H1 (cell line): ENCODE measurements at regions not wholly inside any gene's neighbourhood (a gene's known extent, or its start where the extent isn't known, plus 50 kb on each side); places are given as distances from the start of the nearest gene placed in this dataset.

Experiments
- CTCF ChIA-PET: fragments of 300-600 bp; sonication (Branson Sonifier 250); formaldehyde crosslinking; loops from one replicate; lab custom pipeline; 2021; ENCODE audit not compliant: partially characterized antibody; lab: Charles Lee
- POLR2A ChIA-PET: fragments of 300-600 bp; sonication (Branson Sonifier 250); formaldehyde crosslinking; loops from one replicate; lab custom pipeline; 2021; ENCODE audit warnings: inconsistent platforms; ENCODE audit not compliant: partially characterized antibody; lab: Charles Lee
- DNase-seq, 2 experiments: peaks; one replicate each; pipeline versions ENCODE4 v3.0.0 to v3.0.0-alpha.2; 2010 to 2022; ENCODE audit warnings: low spot score in 2 of 2, low read depth in 1 of 2, mixed read lengths in 1 of 2
- FAIRE-seq: peaks from 2 replicates; lab custom pipeline; 2011; peaks lifted over from hg19 to GRCh38; lab: Jason Lieb, UNC
- H2AFZ ChIP-seq: 2 replicates; pipeline ENCODE4 v1.8.1; 2012; ENCODE audit warnings: low read length, inconsistent platforms
- H2AK5ac ChIP-seq: 2 replicates; pipeline ENCODE4 v1.6.1; 2013; ENCODE audit warnings: low read depth, low read length
- H2BK120ac ChIP-seq: replicated peaks from 2 replicates; pipeline ENCODE3; 2013; ENCODE audit warnings: low read depth, low read length, inconsistent platforms
- H2BK12ac ChIP-seq: 2 replicates; pipeline ENCODE4 v1.6.1; 2013; ENCODE audit warnings: low read depth, low read length
- H2BK15ac ChIP-seq: 2 replicates; pipeline ENCODE4 v1.6.1; 2013; ENCODE audit warnings: low read length
- H2BK20ac ChIP-seq: 2 replicates; pipeline ENCODE4 v1.6.1; 2013; ENCODE audit warnings: low read length
- H2BK5ac ChIP-seq: 2 replicates; pipeline ENCODE4 v1.6.1; 2013; ENCODE audit warnings: low read depth, low read length
- H3K14ac ChIP-seq: 2 replicates; pipeline ENCODE4 v1.6.1; 2013; ENCODE audit warnings: inconsistent platforms; ENCODE audit not compliant: insufficient read length
- H3K18ac ChIP-seq: 2 replicates; pipeline ENCODE4 v1.6.1; 2013; ENCODE audit warnings: low read length; ENCODE audit errors: extremely low read depth
- H3K23ac ChIP-seq: 2 replicates; pipeline ENCODE4 v1.6.1; 2013; ENCODE audit warnings: inconsistent platforms; ENCODE audit not compliant: insufficient read length
- H3K23me2 ChIP-seq: 2 replicates; pipeline ENCODE4 v1.6.1; 2013; ENCODE audit warnings: low read depth, low read length
- H3K27ac ChIP-seq: 2 replicates; pipeline ENCODE4 v1.6.1; 2011; ENCODE audit warnings: low read depth, low read length, inconsistent platforms
- H3K27me3 ChIP-seq, 4 experiments: replicated peaks in 1 of 4; 1 replicate in 1 of 4; 2 replicates in 3 of 4; pipeline versions ENCODE4 v1.6.1 to v1.8.1; 2011 to 2013; ENCODE audit warnings: low read length in 3 of 4, mild to moderate bottlenecking in 3 of 4, inconsistent platforms in 2 of 4, mixed read lengths in 2 of 4, moderate library complexity in 1 of 4; ENCODE audit not compliant: control insufficient read depth in 3 of 4, insufficient read depth in 3 of 4; ENCODE audit errors: extremely low read depth in 1 of 4
- H3K36me3 ChIP-seq, 4 experiments: 2 replicates each; pipeline versions ENCODE4 v1.6.1 to v1.8.1; 2011 to 2013; ENCODE audit warnings: mild to moderate bottlenecking in 4 of 4, low read length in 3 of 4, moderate library complexity in 2 of 4, control low read depth in 1 of 4, inconsistent platforms in 1 of 4; ENCODE audit not compliant: insufficient read depth in 4 of 4, control insufficient read depth in 2 of 4
- H3K4ac ChIP-seq: replicated peaks from 2 replicates; pipeline ENCODE3; 2013; ENCODE audit warnings: low read length, low read depth, mixed read lengths, inconsistent platforms; ENCODE audit not compliant: insufficient read length
- H3K4me1 ChIP-seq, 4 experiments: replicated peaks in 1 of 4; 1 replicate in 1 of 4; 2 replicates in 3 of 4; pipeline versions ENCODE4 v1.6.1 to v1.8.1; 2011 to 2013; ENCODE audit warnings: low read length in 3 of 4, inconsistent platforms in 2 of 4, mixed read lengths in 1 of 4; ENCODE audit not compliant: insufficient read depth in 4 of 4, control insufficient read depth in 3 of 4
- H3K4me2 ChIP-seq, 2 experiments: 2 replicates each; pipeline versions ENCODE4 v1.6.1 to v1.8.1; 2011 to 2013; ENCODE audit warnings: low read depth in 2 of 2, low read length in 2 of 2, control low read depth in 1 of 2, inconsistent platforms in 1 of 2, mild to moderate bottlenecking in 1 of 2; ENCODE audit not compliant: insufficient read depth in 1 of 2
- H3K4me3 ChIP-seq, 4 experiments: fragments of 200-600, 300-600 bp in 1 of 4; sonication (generic), shearing (Covaris generic), sonication (Bioruptor Twin) in 1 of 4; 2 replicates each; pipeline versions ENCODE4 v1.5.1 to v1.8.1; 2011 to 2016; ENCODE audit warnings: low read length in 4 of 4, low read depth in 3 of 4, control low read depth in 2 of 4, inconsistent platforms in 2 of 4, mild to moderate bottlenecking in 2 of 4, mixed read lengths in 1 of 4, moderate library complexity in 1 of 4; ENCODE audit not compliant: insufficient read depth in 2 of 4; ENCODE audit errors: extremely low read depth in 1 of 4
- H3K56ac ChIP-seq: replicated peaks from 2 replicates; pipeline ENCODE3; 2013; ENCODE audit warnings: low read depth, mild to moderate bottlenecking, mixed read lengths, low read length, inconsistent platforms; ENCODE audit not compliant: insufficient read length
- H3K79me1 ChIP-seq: 2 replicates; pipeline ENCODE4 v1.6.1; 2013; ENCODE audit warnings: low read depth, low read length, control low read depth
- H3K79me2 ChIP-seq, 2 experiments: 2 replicates each; pipeline versions ENCODE4 v1.6.1 to v1.8.1; 2012 to 2013; ENCODE audit warnings: low read length in 2 of 2, mild to moderate bottlenecking in 2 of 2, inconsistent platforms in 1 of 2; ENCODE audit not compliant: insufficient read depth in 2 of 2, control insufficient read depth in 1 of 2
- H3K9ac ChIP-seq, 4 experiments: replicated peaks in 1 of 4; 1 replicate in 1 of 4; 2 replicates in 3 of 4; pipeline versions ENCODE4 v1.6.1 to v1.8.1; 2011 to 2013; ENCODE audit warnings: low read depth in 3 of 4, low read length in 3 of 4, control low read depth in 2 of 4, mild to moderate bottlenecking in 2 of 4, moderate library complexity in 2 of 4, inconsistent platforms in 1 of 4; ENCODE audit errors: extremely low read depth in 1 of 4
- H3K9me3 ChIP-seq, 2 experiments: 2 replicates each; pipeline versions ENCODE4 v1.6.1 to v1.8.1; 2012 to 2013; ENCODE audit warnings: mild to moderate bottlenecking in 2 of 2, moderate library complexity in 2 of 2, control low read depth in 1 of 2, inconsistent platforms in 1 of 2, low read depth in 1 of 2, low read length in 1 of 2, mixed read lengths in 1 of 2; ENCODE audit not compliant: insufficient read depth in 2 of 2
- H4K20me1 ChIP-seq, 2 experiments: replicated peaks in 1 of 2; 2 replicates each; pipeline versions ENCODE3 to v1.8.1; 2011 to 2013; ENCODE audit warnings: inconsistent platforms in 2 of 2, low read length in 2 of 2, mild to moderate bottlenecking in 1 of 2; ENCODE audit not compliant: insufficient read depth in 2 of 2, control insufficient read depth in 1 of 2
- H4K5ac ChIP-seq: 2 replicates; pipeline ENCODE4 v1.6.1; 2013; ENCODE audit warnings: low read length, low read depth, mixed read lengths, inconsistent platforms; ENCODE audit not compliant: insufficient read length
- H4K8ac ChIP-seq: 2 replicates; pipeline ENCODE4 v1.8.0; 2013; ENCODE audit warnings: mild to moderate bottlenecking, moderate library complexity, low read length, inconsistent platforms; ENCODE audit not compliant: insufficient read depth; ENCODE audit errors: extremely low read depth
- H4K91ac ChIP-seq: replicated peaks from 2 replicates; pipeline ENCODE3; 2013; ENCODE audit warnings: low read length, mixed read lengths, inconsistent platforms; ENCODE audit not compliant: insufficient read length
- ASH2L ChIP-seq: fragments of 200-600, 300-600 bp; sonication (generic); IDR thresholded peaks from one replicate; pipeline ENCODE4 v1.7.1; 2017; ENCODE audit warnings: low read length
- CHD2 ChIP-seq: IDR thresholded peaks from 2 replicates; pipeline ENCODE4 v1.6.1; 2012; ENCODE audit warnings: low read length, improper control_type of control experiment
- EZH2 ChIP-seq: fragments of 200-600 bp; sonication (generic); IDR thresholded peaks from 2 replicates; pipeline ENCODE4 v1.7.1; 2012; ENCODE audit warnings: low read depth, mild to moderate bottlenecking, moderate library complexity, low read length, inconsistent platforms; ENCODE audit not compliant: severe bottlenecking
- FOSL1 ChIP-seq: IDR thresholded peaks from 2 replicates; pipeline ENCODE4 v1.6.1; 2011; ENCODE audit warnings: mild to moderate bottlenecking, low read depth, low read length, moderate library complexity; ENCODE audit not compliant: insufficient read depth
- GABPA ChIP-seq: IDR thresholded peaks from 2 replicates; pipeline ENCODE4 v1.6.1; 2011; ENCODE audit warnings: mild to moderate bottlenecking, low read length, moderate library complexity, borderline replicate concordance; ENCODE audit not compliant: insufficient read depth
- HDAC2 ChIP-seq, 2 experiments: fragments of 300-600 bp in 1 of 2; sonication (generic) in 1 of 2; IDR thresholded peaks; 2 replicates each; pipeline ENCODE4 v1.6.1; 2011 to 2012; ENCODE audit warnings: low read depth in 2 of 2, low read length in 2 of 2, mild to moderate bottlenecking in 2 of 2, moderate library complexity in 2 of 2, borderline replicate concordance in 1 of 2, inconsistent platforms in 1 of 2
- JUN ChIP-seq: IDR thresholded peaks from 2 replicates; pipeline ENCODE4 v1.6.1; 2011; ENCODE audit warnings: low read depth, mild to moderate bottlenecking, improper control_type of control experiment, low read length
- JUND ChIP-seq: IDR thresholded peaks from 2 replicates; pipeline ENCODE4 v1.6.1; 2011; ENCODE audit warnings: mild to moderate bottlenecking, improper control_type of control experiment, low read length
- NANOG ChIP-seq: IDR thresholded peaks from 2 replicates; pipeline ENCODE4 v1.6.1; 2011; ENCODE audit warnings: low read length, low read depth, mild to moderate bottlenecking, inconsistent platforms; ENCODE audit not compliant: insufficient read depth, poor library complexity, severe bottlenecking
- RBBP5 ChIP-seq: IDR thresholded peaks from 2 replicates; pipeline ENCODE4 v1.7.1; 2012; ENCODE audit warnings: low read depth, mild to moderate bottlenecking, inconsistent platforms, low read length, moderate library complexity, borderline replicate concordance
- SIX5 ChIP-seq: IDR thresholded peaks from 2 replicates; pipeline ENCODE4 v1.6.1; 2011; ENCODE audit warnings: mild to moderate bottlenecking, low read depth, low read length
- SP4 ChIP-seq: IDR thresholded peaks from 2 replicates; pipeline ENCODE4 v1.6.1; 2012; ENCODE audit warnings: low read length, inconsistent platforms
- TAF1 ChIP-seq: IDR thresholded peaks from 2 replicates; pipeline ENCODE4 v1.6.1; 2011; ENCODE audit warnings: mild to moderate bottlenecking, low read depth, low read length
- TCF12 ChIP-seq: IDR thresholded peaks from 2 replicates; pipeline ENCODE4 v1.6.1; 2011; ENCODE audit warnings: low read depth, mild to moderate bottlenecking, low read length
- WGBS, 2 experiments: shearing (Covaris generic) in 1 of 2; methylation state at CpG; one replicate each; pipeline versions ENCODE4 v1.1.6 to v1.1.7; 2013 to 2015; ENCODE audit warnings: low lambda C conversion rate in 2 of 2, mixed read lengths in 2 of 2, inconsistent platforms in 1 of 2, low coverage in 1 of 2, missing lambda C conversion rate in 1 of 2; ENCODE audit not compliant: insufficient replicate concordance in 2 of 2, insufficient coverage in 1 of 2, insufficient read length in 1 of 2; ENCODE audit errors: extremely low coverage in 1 of 2, missing lambda C conversion rate in 1 of 2; 5-methylcytosine and 5-hydroxymethylcytosine counted together
- TF ChIP-seq, protein P1 (sequence below): IDR thresholded peaks from 2 replicates; pipeline ENCODE4 v1.6.1; 2012; ENCODE audit warnings: inconsistent platforms

DNA sequence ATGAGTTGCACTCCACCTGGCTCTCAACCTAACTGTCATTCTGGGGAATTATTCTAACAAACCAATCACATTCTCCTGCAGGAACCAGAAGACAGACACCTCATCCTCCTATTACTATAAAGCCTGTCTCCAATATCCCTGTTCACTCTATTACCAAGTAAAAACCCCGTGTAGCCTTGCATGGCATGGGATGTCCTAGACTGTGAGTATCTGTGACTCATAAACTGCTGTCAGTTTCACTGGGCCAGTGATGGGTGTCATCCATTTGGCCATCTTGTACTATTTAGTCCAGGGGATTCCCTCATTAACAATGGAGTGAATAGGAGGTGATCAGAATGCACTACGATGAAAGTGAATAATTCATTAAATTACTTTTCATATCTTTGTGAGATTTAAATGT, 608.7 kb downstream of the DNAJB9 start:
- Histone ChIP-seq H3K14ac (no peak overlapping the region), H2AK5ac (no peak overlapping the region), H3K9ac (no peak overlapping the region), H2BK120ac (no peak overlapping the region), H4K8ac (no peak overlapping the region), H3K4me2 (no peak overlapping the region), H2BK15ac (no peak overlapping the region), H3K23me2 (no peaks in the 10 kb centered on the region), H2BK20ac (no peak overlapping the region), H3K56ac (no peak overlapping the region), H3K36me3 (no peaks in the 10 kb centered on the region), H4K5ac (no peak overlapping the region), H3K79me1 (no peaks in the 10 kb centered on the region), H4K20me1 (no peaks in the 10 kb centered on the region), H3K4ac (no peak overlapping the region), H3K18ac (no peak overlapping the region), H2BK12ac (no peak overlapping the region), H3K4me1 (no peaks in the 10 kb centered on the region), H3K27ac (no peak overlapping the region), H3K9me3 (peaks cover 3% of the 10 kb centered on the region in 2 experiments; a peak in 1 of 4 replicates), H4K91ac (no peak overlapping the region), H3K4me3 (no peak overlapping the region), H2BK5ac (no peak overlapping the region), H2AFZ (no peak overlapping the region), H3K27me3 (no peaks in the 10 kb centered on the region), H3K79me2 (no peaks in the 10 kb centered on the region), H3K23ac (no peak overlapping the region)
- CTCF ChIA-PET: no interaction called here
- WGBS, 2 experiments: 93% methylated on average over 2 of the region's 2 CpGs; no CpG with 5 or more reads in 1 of the 2 experiments
- FAIRE-seq: no peak
- no peak for DNase-seq
- POLR2A ChIA-PET: no interaction called here
- no peak for TF ChIP-seq EZH2
- TF ChIP-seq FOSL1: no peak
- TF ChIP-seq SP4: no peak
- no peak for TF ChIP-seq RBBP5
- TF ChIP-seq, protein P1, sequence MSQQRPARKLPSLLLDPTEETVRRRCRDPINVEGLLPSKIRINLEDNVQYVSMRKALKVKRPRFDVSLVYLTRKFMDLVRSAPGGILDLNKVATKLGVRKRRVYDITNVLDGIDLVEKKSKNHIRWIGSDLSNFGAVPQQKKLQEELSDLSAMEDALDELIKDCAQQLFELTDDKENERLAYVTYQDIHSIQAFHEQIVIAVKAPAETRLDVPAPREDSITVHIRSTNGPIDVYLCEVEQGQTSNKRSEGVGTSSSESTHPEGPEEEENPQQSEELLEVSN: no peak
- no peak for TF ChIP-seq SIX5
- no peak for TF ChIP-seq JUN
- TF ChIP-seq JUND: no peak
- TF ChIP-seq CHD2: no peak
- TF ChIP-seq TCF12: no peak
- TF ChIP-seq NANOG: no peak
- TF ChIP-seq TAF1: no peak
- TF ChIP-seq GABPA: no peak
- TF ChIP-seq ASH2L: no peak
- no peak for TF ChIP-seq HDAC2 (IDR thresholded peaks at IDR 0.05; ENCODE audit: borderline replicate concordance in 1 of 2, low read depth in 2 of 2, low read length in 2 of 2)
